HUES48 (cell line): ENCODE measurements at regions not wholly inside any gene's neighbourhood (a gene's known extent, or its start where the extent isn't known, plus 50 kb on each side); places are given as distances from the start of the nearest gene placed in this dataset.

Experiments
- H3K27ac ChIP-seq: one replicate; pipeline ENCODE4 v1.7.0; 2013; ENCODE audit warnings: low read depth, low read length, inconsistent platforms
- H3K27me3 ChIP-seq: 2 replicates; pipeline ENCODE4 v1.6.1; 2013; ENCODE audit warnings: mild to moderate bottlenecking, low read length; ENCODE audit not compliant: control insufficient read depth, insufficient read depth
- H3K36me3 ChIP-seq: 2 replicates; pipeline ENCODE4 v1.6.1; 2013; ENCODE audit warnings: low read length; ENCODE audit not compliant: control insufficient read depth, insufficient read depth
- H3K4me1 ChIP-seq: 2 replicates; pipeline ENCODE4 v1.6.1; 2013; ENCODE audit warnings: mild to moderate bottlenecking, low read length; ENCODE audit not compliant: control insufficient read depth, insufficient read depth
- H3K4me3 ChIP-seq: 2 replicates; pipeline ENCODE4 v1.5.1; 2013; ENCODE audit warnings: mild to moderate bottlenecking, low read depth, low read length
- H3K9ac ChIP-seq: 2 replicates; pipeline ENCODE4 v1.6.1; 2013; ENCODE audit warnings: mild to moderate bottlenecking, low read depth, low read length, moderate library complexity
- H3K9me3 ChIP-seq: 2 replicates; pipeline ENCODE4 v1.6.1; 2013; ENCODE audit warnings: low read length; ENCODE audit not compliant: control insufficient read depth, insufficient read depth

GRCh38 chr1:91172541-91172940 is 150.7 kb upstream of the ZNF644 start:
- H3K27me3 ChIP-seq, result no peaks in the 10 kb centered on the region

GRCh38 chr1:91171898-91172297 is 150.1 kb upstream of the ZNF644 start:
- no peak overlapping the region for H3K4me3 ChIP-seq
- no peak overlapping the region for H3K9ac ChIP-seq
- H3K4me1 ChIP-seq, result no peaks in the 10 kb centered on the region
- H3K27ac ChIP-seq, result no peak overlapping the region
- H3K27me3 ChIP-seq, result no peaks in the 10 kb centered on the region
- no peaks in the 10 kb centered on the region for H3K36me3 ChIP-seq
- no peaks in the 10 kb centered on the region for H3K9me3 ChIP-seq

More at GRCh38 chr1:91172541-91172940, 150.7 kb upstream of the ZNF644 start:
- H3K36me3 ChIP-seq, result no peaks in the 10 kb centered on the region
- no peak overlapping the region for H3K4me3 ChIP-seq
- H3K4me1 ChIP-seq, result no peaks in the 10 kb centered on the region
- H3K9ac ChIP-seq, result no peak overlapping the region
- H3K27ac ChIP-seq, result no peak overlapping the region
- no peaks in the 10 kb centered on the region for H3K9me3 ChIP-seq

GRCh38 chr1:91170571-91170970 is 148.7 kb upstream of the ZNF644 start:
- no peak overlapping the region for H3K9ac ChIP-seq
- no peaks in the 10 kb centered on the region for H3K36me3 ChIP-seq
- H3K27me3 ChIP-seq, result no peaks in the 10 kb centered on the region
- H3K4me1 ChIP-seq, result peaks cover 4% of the 10 kb centered on the region
- H3K27ac ChIP-seq, result no peak overlapping the region
- no peak overlapping the region for H3K4me3 ChIP-seq
- H3K9me3 ChIP-seq, result no peaks in the 10 kb centered on the region

- Histone ChIP-seq H3K9me3 (no peaks in the 10 kb centered on the region), H3K27ac (no peak overlapping the region), H3K4me1 (peaks cover 13% of the 10 kb centered on the region), H3K9ac (no peak overlapping the region), H3K36me3 (no peaks in the 10 kb centered on the region), H3K4me3 (no peak overlapping the region), H3K27me3 (no peaks in the 10 kb centered on the region)
Observed at GRCh38 chr1:91166106-91166712, 144.4 kb upstream of the ZNF644 start.

- H3K36me3 ChIP-seq, result no peaks in the 10 kb centered on the region
- H3K9me3 ChIP-seq, result no peaks in the 10 kb centered on the region
- H3K27ac ChIP-seq, result no peak overlapping the region
- peaks cover 13% of the 10 kb centered on the region for H3K4me1 ChIP-seq
- H3K27me3 ChIP-seq, result no peaks in the 10 kb centered on the region
- H3K4me3 ChIP-seq, result no peak overlapping the region
- no peak overlapping the region for H3K9ac ChIP-seq
Observed at GRCh38 chr1:91165033-91165654, 143.3 kb upstream of the ZNF644 start.

GRCh38 chr1:91162613-91163012 is 140.8 kb upstream of the ZNF644 start:
- H3K4me3 ChIP-seq, result no peak overlapping the region
- H3K36me3 ChIP-seq, result no peaks in the 10 kb centered on the region
- H3K4me1 ChIP-seq, result peaks cover 13% of the 10 kb centered on the region
- no peak overlapping the region for H3K27ac ChIP-seq
- no peaks in the 10 kb centered on the region for H3K27me3 ChIP-seq
- H3K9ac ChIP-seq, result no peak overlapping the region
- H3K9me3 ChIP-seq, result no peaks in the 10 kb centered on the region

- H3K9me3 ChIP-seq, result no peaks in the 10 kb centered on the region
- no peak overlapping the region for H3K27ac ChIP-seq
- H3K36me3 ChIP-seq, result no peaks in the 10 kb centered on the region
- peaks cover 13% of the 10 kb centered on the region for H3K4me1 ChIP-seq
- H3K27me3 ChIP-seq, result no peaks in the 10 kb centered on the region
- no peak overlapping the region for H3K9ac ChIP-seq
- H3K4me3 ChIP-seq, result no peak overlapping the region
Observed at GRCh38 chr1:91161749-91162148, 139.9 kb upstream of the ZNF644 start.

- no peak overlapping the region for H3K9ac ChIP-seq
Observed at GRCh38 chr1:91161166-91161565, 139.3 kb upstream of the ZNF644 start.

GRCh38 chr1:91160363-91161075 is 138.7 kb upstream of the ZNF644 start:
- H3K36me3 ChIP-seq, result no peaks in the 10 kb centered on the region
- no peak overlapping the region for H3K27ac ChIP-seq
- no peak overlapping the region for H3K4me3 ChIP-seq
- no peak overlapping the region for H3K9ac ChIP-seq
- H3K4me1 ChIP-seq, result peaks cover 11% of the 10 kb centered on the region
- no peaks in the 10 kb centered on the region for H3K9me3 ChIP-seq
- no peaks in the 10 kb centered on the region for H3K27me3 ChIP-seq

More at GRCh38 chr1:91161166-91161565, 139.3 kb upstream of the ZNF644 start:
- Histone ChIP-seq H3K27ac (no peak overlapping the region), H3K4me3 (no peak overlapping the region), H3K36me3 (no peaks in the 10 kb centered on the region), H3K9me3 (no peaks in the 10 kb centered on the region), H3K27me3 (no peaks in the 10 kb centered on the region), H3K4me1 (peaks cover 16% of the 10 kb centered on the region)

GRCh38 chr1:91153341-91153740 is 131.5 kb upstream of the ZNF644 start:
- H3K27me3 ChIP-seq, result no peaks in the 10 kb centered on the region

GRCh38 chr1:91152331-91152730 is 130.5 kb upstream of the ZNF644 start:
- H3K4me3 ChIP-seq, result no peak overlapping the region
- H3K9ac ChIP-seq, result no peak overlapping the region
- H3K4me1 ChIP-seq, result peaks cover 6% of the 10 kb centered on the region
- no peak overlapping the region for H3K27ac ChIP-seq
- no peaks in the 10 kb centered on the region for H3K36me3 ChIP-seq
- H3K9me3 ChIP-seq, result no peaks in the 10 kb centered on the region
- no peaks in the 10 kb centered on the region for H3K27me3 ChIP-seq

More at GRCh38 chr1:91153341-91153740, 131.5 kb upstream of the ZNF644 start:
- Histone ChIP-seq H3K4me1 (peaks cover 6% of the 10 kb centered on the region), H3K4me3 (no peak overlapping the region), H3K9me3 (no peaks in the 10 kb centered on the region), H3K36me3 (no peaks in the 10 kb centered on the region), H3K27ac (no peak overlapping the region), H3K9ac (no peak overlapping the region)
